ENCODE measurements at regions not wholly inside any gene's neighbourhood (a gene's known extent, or its start where the extent isn't known, plus 50 kb on each side); places are given as distances from the start of the nearest gene placed in this dataset.

GRCh38 chr7:117941138-117941810 lies 68.0 kb upstream of the CTTNBP2 start:
- TF ChIP-seq CTCF (IDR thresholded peaks at IDR 0.05) (no peak), EZH2 (IDR thresholded peaks at IDR 0.05; ENCODE audit: borderline replicate concordance, insufficient read depth, low read depth, low read length, poor library complexity, severe bottlenecking) (no peak)

All from B cell (primary cell).